Cardiac muscle cell (in vitro differentiated cells and primary cell): ENCODE measurements at regions not wholly inside any gene's neighbourhood (a gene's known extent, or its start where the extent isn't known, plus 50 kb on each side); places are given as distances from the start of the nearest gene placed in this dataset.

Experiments
- DNase-seq, 2 donors: peaks; one replicate each; pipeline versions ENCODE4 v3.0.0 to v3.0.0-alpha.2; 2010 to 2017; ENCODE audit warnings: low read depth in 1 of 2, low spot score in 1 of 2
- H3K27ac ChIP-seq: fragments of 200-600 bp; sonication (generic); 2 replicates; pipeline ENCODE4 v1.5.1; 2016
- H3K27me3 ChIP-seq: fragments of 200-600 bp; sonication (generic); 2 replicates; pipeline ENCODE4 v1.6.0; 2016; ENCODE audit warnings: control low read depth
- H3K36me3 ChIP-seq: fragments of 200-600 bp; sonication (generic); 2 replicates; pipeline ENCODE4 v1.5.1; 2016; ENCODE audit warnings: control low read depth
- H3K4me1 ChIP-seq: fragments of 200-600 bp; sonication (generic); 2 replicates; pipeline ENCODE4 v1.8.1; 2017; ENCODE audit warnings: low read depth, mild to moderate bottlenecking, mixed run types
- H3K4me3 ChIP-seq: fragments of 200-600 bp; sonication (generic); 2 replicates; pipeline ENCODE4 v1.5.1; 2016; ENCODE audit warnings: mild to moderate bottlenecking
- H3K9me3 ChIP-seq: fragments of 200-600 bp; sonication (generic); 2 replicates; pipeline ENCODE4 v1.5.1; 2017; ENCODE audit warnings: low read depth, mild to moderate bottlenecking, control low read depth
- TF ChIP-seq, protein P1 (sequence below): IDR thresholded peaks from 2 replicates; pipeline ENCODE4 v1.5.1; 2012; ENCODE audit warnings: low read depth, mild to moderate bottlenecking, low read length

DNA sequence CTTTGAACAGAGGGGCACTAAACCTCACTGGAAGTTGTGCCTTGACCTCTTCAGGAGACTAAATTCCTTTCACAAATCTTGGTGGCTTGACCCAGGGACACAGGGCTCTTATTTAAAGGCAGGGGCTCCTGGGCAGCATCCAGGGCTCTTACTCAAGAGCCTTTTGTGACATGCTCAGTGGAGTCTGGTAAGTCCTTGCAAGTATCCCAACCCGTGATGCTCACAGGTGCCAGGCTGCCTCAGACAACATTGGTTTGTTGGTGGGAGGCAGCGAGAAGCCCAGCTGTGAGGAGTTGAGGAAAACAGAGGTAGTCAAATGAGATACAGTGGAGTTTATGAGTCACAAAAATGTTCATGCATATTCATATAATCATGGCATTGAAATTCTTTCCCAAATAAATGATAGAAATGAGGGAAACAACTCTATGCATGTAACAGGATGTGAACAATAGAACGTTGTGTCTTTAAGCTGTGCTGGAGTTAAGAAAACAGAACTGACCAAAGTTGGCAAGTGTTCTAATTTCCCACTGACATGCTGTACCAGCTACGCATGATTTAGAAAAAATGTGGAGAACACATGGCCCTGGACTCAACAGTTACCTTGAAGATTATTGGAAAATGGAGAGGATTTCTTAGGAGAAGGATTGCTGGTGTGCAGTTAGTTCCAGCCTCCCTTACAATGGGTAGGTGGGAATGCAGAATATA lies 654.5 kb upstream of the COBL start:
- Histone ChIP-seq H3K4me1 (no peaks in the 10 kb centered on the region), H3K36me3 (no peaks in the 10 kb centered on the region), H3K27ac (no peak overlapping the region), H3K27me3 (no peaks in the 10 kb centered on the region), H3K4me3 (no peak overlapping the region), H3K9me3 (no peaks in the 10 kb centered on the region)
- TF ChIP-seq, protein P1, sequence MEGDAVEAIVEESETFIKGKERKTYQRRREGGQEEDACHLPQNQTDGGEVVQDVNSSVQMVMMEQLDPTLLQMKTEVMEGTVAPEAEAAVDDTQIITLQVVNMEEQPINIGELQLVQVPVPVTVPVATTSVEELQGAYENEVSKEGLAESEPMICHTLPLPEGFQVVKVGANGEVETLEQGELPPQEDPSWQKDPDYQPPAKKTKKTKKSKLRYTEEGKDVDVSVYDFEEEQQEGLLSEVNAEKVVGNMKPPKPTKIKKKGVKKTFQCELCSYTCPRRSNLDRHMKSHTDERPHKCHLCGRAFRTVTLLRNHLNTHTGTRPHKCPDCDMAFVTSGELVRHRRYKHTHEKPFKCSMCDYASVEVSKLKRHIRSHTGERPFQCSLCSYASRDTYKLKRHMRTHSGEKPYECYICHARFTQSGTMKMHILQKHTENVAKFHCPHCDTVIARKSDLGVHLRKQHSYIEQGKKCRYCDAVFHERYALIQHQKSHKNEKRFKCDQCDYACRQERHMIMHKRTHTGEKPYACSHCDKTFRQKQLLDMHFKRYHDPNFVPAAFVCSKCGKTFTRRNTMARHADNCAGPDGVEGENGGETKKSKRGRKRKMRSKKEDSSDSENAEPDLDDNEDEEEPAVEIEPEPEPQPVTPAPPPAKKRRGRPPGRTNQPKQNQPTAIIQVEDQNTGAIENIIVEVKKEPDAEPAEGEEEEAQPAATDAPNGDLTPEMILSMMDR = no peak
- DNase-seq = no peak

DNA sequence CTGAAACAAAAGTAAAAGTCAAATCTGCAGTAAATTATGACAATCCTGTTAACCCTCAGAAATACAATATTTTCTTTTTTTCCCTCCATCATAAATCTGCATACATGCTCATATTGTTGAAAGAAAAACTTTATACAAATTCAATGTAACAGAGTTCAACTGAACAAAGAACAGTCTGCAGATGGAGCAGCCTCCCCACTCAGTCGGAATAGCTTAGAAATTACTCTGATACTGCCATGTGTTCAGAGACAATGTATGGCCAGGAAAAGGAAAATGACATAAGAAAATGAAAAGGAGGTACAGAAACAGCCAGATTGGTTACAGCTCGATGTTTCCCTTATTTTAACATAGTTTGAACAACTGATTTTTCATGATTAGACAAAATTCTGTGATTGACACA lies 651.9 kb upstream of the COBL start:
- H3K4me3 ChIP-seq = no peak overlapping the region
- no peaks in the 10 kb centered on the region for H3K9me3 ChIP-seq
- H3K27me3 ChIP-seq = no peaks in the 10 kb centered on the region
- TF ChIP-seq, protein P1 = no peak
- no peak overlapping the region for H3K27ac ChIP-seq
- DNase-seq = no peak
- H3K4me1 ChIP-seq = no peaks in the 10 kb centered on the region
- no peaks in the 10 kb centered on the region for H3K36me3 ChIP-seq

DNA sequence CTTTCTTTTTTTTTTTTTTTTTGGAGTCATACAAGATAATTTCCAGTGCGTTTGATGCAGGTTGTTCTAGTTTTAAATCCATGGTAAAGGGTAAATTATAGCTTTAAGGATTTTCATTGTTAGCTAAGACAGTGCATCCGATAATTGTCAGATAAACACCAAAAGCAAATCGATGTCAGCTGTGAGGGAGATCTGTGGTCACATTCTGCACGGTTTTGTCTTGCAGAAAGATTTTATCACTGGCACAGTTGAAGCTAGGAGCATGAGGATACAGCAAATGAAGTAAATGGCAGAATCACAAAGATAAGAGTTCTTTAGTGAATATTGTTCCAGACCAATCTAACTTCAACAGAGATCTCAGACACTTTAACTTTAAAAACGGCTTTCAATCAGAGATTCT lies 648.8 kb upstream of the COBL start:
- H3K4me1 ChIP-seq = no peaks in the 10 kb centered on the region
- no peaks in the 10 kb centered on the region for H3K9me3 ChIP-seq
- H3K27me3 ChIP-seq = no peaks in the 10 kb centered on the region
- TF ChIP-seq, protein P1 = no peak
- DNase-seq = no peak
- H3K36me3 ChIP-seq = no peaks in the 10 kb centered on the region
- H3K4me3 ChIP-seq = no peak overlapping the region
- H3K27ac ChIP-seq = no peak overlapping the region

DNA sequence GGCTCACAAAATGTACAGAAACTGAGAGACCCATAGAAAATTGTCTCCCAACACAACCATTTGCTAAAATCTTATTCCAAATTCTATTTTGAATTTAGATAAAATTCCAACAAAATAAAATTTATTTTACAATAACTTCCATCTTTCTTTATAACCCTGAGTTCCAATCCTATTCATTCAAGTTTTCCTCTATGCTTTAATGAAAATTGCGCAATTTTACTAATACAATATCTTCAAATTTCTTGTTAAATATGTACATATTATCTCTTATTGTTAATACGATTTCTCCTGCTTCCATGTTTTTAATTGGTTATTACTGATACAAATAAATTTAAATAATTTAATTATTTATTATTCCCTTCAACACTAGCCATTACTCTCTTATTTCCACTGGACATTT lies 645.2 kb upstream of the COBL start:
- H3K36me3 ChIP-seq = no peaks in the 10 kb centered on the region
- no peaks in the 10 kb centered on the region for H3K9me3 ChIP-seq
- no peak for DNase-seq
- H3K27ac ChIP-seq = no peak overlapping the region
- TF ChIP-seq, protein P1 = no peak
- H3K27me3 ChIP-seq = no peaks in the 10 kb centered on the region
- H3K4me3 ChIP-seq = no peak overlapping the region
- no peaks in the 10 kb centered on the region for H3K4me1 ChIP-seq

DNA sequence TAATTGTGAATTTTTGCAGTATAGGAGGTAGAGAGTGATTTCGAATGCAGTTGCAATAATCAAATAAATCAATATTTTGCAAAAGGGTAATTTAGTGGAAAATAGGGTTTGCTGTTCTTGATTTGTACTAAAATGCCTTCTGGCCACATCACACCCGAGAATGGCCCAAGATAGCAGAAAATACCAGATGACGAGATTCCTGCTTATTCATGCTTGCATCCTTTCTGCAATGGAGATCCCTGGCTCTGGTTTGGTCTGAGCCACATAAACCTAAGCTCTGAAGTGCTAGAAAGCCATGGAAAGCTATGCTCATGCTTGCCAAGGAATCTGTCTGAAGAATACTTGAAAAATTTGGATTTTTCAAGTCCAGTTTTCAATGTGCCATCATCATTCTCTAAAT lies 634.2 kb upstream of the COBL start:
- Histone ChIP-seq H3K27ac (no peak overlapping the region), H3K4me3 (no peak overlapping the region), H3K36me3 (no peaks in the 10 kb centered on the region), H3K4me1 (no peaks in the 10 kb centered on the region), H3K27me3 (no peaks in the 10 kb centered on the region), H3K9me3 (no peaks in the 10 kb centered on the region)
- DNase-seq = no peak
- TF ChIP-seq, protein P1 = no peak
